GM12892 (cell line): ENCODE measurements at regions not wholly inside any gene's neighbourhood (a gene's known extent, or its start where the extent isn't known, plus 50 kb on each side); places are given as distances from the start of the nearest gene placed in this dataset.

Experiments
- POLR2A ChIP-seq: IDR thresholded peaks from 2 replicates; pipeline ENCODE4 v1.6.1; 2011; ENCODE audit warnings: low read depth, low read length, control low read depth
- POLR2AphosphoS5 ChIP-seq: IDR thresholded peaks from 2 replicates; pipeline ENCODE4 v1.6.1; 2011; ENCODE audit warnings: low read depth, low read length, control low read depth
- TAF1 ChIP-seq: IDR thresholded peaks from 2 replicates; pipeline ENCODE4 v1.6.1; 2011; ENCODE audit warnings: low read depth, mild to moderate bottlenecking, control low read depth, low read length, borderline replicate concordance

DNA sequence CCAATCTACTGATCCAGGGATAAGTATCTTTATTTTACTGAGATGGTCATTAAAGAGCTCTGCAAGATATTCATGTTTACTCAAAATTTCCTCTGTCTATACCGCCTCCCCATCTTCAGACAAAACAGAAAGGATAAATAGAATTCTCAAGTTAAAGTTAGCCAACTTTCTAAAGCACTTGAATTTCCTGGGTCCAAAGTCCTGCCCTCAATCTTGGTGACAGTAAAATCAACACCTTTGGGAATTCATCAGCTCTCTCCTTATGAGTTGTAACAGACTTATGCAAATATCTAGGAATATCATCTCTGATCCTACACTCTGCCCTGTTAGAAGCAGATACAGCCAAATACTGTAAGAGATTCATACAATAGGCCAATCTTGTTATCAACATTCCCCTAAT, 122.5 kb upstream of the HAAO start:
- TF ChIP-seq POLR2AphosphoS5 (no peak), POLR2A (no peak), TAF1 (no peak)
